ENCODE measurements at regions not wholly inside any gene's neighbourhood (a gene's known extent, or its start where the extent isn't known, plus 50 kb on each side); places are given as distances from the start of the nearest gene placed in this dataset.
"Not testable (repeated sequence)": the region's sequence is repeated elsewhere in the genome, so short reads cannot be mapped to it uniquely, and the experiment has no call there.

DNA sequence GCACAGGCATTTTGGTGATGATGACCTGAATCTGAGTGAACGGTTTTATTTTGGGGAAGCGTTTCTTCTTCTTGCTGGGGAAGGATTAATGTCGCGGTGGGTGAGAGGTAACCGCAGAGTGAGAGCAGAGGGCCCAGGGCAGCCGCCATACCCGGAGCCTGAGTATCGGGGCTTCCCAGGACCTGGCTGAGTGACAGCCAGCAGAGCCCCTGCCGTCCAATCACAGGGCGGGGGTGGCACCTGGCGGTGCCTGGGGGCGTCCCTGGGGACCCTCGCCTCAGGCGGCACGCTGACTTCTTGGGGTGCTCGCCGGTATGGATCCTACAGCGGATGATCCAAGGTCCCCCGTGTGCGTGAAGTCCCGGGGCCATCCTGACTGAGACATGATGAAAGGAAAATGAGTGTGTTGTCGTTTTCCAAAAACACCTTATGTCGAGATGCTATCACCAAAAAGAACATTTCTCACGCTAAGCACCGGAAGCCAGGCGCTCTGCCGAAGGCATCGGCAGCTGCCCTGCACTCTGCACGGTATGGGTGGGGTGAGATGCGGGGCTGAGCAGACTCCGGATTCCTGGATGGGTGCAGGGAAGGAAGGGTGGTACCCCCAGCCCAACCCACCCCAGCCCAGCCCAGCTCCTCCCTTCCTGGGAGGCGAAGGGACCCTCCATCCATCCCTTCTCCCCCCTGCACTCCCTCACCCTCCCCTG is 227.9 kb upstream of the SHH start:
- no peak for DNase-seq (ENCODE audit: low spot score)

DNA sequence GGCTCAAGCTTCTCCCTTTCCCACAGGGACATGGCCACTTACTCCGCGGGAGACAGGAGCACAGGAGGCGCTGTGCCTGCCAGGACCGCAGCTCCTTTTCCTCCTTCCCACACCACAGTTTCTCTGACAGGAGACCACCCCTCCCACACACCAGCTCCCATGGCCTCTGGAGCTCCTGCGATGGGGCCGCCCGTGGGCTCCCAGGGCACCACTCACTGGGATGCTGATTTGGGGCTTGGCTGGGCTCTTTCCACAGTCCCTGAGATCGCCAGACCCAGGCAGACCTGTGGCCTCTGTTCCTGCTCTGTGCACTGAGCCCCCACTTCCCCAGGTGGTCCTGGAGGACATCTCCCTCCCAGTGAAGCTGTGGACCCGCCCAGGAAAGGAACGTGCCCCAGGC is 226.9 kb upstream of the SHH start:
- no peak for DNase-seq (ENCODE audit: low spot score)

DNA sequence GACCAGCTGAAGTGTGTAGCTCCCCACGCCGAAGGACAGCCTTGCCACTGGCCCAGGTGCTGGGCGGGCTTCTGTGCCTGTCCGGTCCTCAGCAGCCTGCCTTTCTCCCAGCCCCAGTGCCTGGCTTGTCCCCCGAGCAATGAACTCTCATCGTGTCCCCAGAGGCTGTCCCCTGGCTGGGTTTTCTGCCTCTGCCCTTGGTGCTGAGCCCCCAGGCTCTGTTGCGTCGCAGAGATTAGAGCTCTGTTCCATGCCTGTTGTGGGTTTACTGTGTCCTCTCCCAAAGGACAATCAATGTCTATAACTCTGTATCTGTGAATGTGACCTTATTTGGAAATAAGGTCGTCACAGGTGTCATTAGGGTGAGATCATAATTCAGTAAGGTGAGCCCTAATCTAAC is 226.1 kb upstream of the SHH start:
- no peak for DNase-seq (ENCODE audit: low spot score)

DNA sequence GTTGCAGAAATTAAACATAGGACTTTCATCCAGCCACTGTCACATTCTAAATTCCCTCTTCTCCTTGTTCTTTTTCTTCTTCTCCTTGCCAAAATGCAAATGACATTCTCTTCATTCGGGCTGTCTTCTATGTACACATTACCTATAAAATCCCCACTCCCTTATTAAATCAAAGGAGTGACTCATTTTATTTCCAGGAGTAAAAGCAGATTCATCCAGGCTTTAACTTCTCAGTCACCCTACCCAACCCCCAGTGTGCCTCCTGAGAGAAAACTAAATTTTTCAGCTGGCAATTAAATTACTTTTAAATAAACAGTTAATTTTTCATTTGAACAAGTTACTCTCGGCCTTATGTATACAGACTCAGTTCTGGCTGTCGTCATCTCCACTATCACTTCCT is 223.9 kb upstream of the SHH start:
- no peak for DNase-seq (ENCODE audit: low spot score)

DNA sequence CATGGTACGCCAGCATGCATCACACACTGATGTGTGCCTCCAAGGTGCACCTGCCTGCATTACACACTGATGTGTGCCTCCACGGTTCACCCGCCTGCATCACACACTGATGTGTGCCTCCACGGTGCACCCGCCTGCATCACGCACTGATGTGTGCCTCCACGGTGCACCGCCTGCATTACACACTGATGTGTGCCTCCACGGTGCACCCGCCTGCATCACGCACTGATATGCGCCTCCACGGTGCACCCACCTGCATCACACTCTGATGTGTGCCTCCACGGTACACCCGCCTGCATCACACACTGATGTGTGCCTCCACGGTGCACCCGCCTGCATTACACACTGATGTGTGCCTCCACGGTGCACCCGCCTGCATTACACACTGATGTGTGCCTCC is 223.1 kb upstream of the SHH start:
- not testable (repeated sequence) for DNase-seq (ENCODE audit: low spot score)

DNA sequence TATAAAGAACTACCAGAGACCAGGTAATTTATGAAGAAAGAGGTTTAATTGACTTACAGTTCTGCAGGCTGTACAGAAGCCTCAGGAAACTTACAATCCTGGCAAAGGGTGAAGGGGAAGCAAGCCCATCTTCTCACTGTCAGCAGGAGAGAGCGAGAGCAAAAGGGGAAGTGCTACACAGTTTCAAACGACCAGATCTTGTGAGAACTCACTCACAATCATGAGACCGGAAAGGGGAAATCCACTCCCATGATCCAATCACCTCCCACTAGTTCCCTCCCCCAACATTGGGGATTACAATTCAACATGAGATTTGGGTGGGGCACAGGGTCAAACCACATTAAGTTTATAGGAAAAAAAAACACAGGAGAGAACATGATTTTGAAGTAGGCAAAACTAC is 222.1 kb upstream of the SHH start:
- DNase-seq (ENCODE audit: low spot score): no peak

DNA sequence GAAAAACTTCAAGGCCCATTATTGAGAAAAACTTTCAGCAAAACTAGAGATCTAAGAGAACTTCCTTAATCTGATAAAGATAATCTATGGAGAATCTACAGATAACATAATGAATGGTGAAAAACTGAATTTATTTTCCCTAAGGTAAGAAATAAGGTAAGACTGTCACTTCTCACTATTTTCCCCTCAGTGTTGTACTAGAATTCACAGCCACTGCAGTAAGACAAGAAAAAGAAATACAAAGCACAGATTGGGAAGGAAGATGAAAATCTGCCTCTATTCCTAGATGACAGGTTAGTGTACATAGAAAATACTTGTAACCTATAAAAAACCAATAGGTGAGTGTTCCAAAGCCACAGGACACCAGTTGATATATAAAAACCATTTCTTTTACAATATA is 220.7 kb upstream of the SHH start:
- DNase-seq (ENCODE audit: low spot score): no peak

DNA sequence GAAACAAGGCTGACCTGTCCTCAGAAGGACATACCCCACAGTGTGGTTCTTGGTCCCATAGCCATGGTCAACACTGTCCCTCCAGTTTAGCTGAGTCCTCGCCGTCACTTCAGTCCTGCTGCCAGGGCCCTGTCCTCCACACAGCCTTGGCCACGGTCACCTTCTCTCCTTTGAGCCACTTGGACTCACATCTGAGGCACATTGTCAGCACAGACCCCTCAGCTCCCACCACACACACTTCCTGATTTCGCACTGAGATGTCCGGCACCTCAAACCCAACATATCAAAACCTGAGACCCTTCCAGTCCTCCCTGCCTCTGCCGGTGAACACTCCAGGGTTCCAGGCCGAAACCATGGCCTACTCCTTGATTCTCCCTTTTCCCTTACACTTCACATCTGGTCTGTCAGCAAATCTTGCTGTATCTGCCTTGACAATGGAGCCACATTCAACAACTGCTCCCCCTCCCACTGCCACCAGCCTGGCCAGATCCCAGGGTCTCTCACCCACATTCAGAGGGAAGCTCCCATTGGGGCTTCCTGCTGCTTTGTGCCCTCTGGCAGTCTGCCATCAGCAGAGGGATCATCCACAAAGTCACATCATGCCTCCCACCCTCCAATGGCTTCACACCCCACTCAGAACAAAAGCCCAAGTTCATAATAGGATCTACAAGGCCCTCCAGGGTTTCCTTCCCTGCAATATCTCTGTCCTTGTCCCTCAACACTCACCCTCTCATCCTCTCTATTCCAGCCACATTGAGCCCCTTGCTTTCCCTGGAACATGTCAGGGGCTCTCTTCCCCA is 219.6 kb upstream of the SHH start:
- DNase-seq (ENCODE audit: low spot score): no peak

DNA sequence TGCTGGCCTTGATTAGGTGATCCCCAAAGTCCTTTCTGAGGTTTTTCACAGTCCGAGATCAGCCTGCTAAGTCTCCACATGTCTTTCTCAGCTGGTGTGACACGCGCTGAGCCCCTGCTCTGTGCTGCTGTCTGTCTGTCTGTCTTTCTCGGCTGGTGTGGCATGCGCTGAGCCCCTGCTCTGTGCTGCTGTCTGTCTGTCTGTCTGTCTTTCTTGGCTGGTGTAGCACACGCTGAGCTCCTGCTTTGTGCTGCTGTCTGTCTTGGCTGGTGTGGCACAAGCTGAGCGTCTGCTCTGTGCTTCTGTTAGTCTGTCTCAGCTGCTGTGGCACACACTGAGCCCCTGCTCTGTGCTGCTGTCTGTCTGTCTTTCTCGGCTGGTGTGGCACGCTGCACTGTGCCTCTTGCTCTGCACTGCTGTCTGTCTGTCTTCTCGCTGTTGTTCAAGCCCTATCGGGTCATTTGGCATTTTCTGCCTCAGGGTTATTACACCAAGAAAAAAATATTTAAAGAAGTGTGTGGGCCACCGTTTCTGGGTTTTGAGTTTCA is 217.3 kb upstream of the SHH start:
- no peak for DNase-seq (ENCODE audit: low spot score)

DNA sequence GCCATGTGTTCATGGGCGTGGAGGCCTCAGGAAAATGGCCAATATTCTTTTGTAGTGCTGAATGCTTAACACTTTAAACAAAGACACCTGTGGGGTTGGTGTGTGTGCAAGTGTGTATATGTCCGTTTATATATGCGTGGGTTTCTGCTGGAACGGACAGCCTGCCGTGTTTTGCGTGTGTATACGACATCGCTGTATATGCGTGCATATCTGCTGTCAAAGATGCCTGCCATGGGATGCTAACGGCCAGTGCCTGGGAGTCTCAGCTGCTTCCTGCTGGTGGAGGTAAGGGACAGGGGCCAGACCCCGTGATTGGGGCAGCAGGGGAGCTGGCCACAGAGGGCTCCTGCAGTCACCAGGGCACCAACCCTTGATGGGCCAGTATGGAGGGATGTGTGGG is 216.3 kb upstream of the SHH start:
- no peak for DNase-seq (ENCODE audit: low spot score)

DNA sequence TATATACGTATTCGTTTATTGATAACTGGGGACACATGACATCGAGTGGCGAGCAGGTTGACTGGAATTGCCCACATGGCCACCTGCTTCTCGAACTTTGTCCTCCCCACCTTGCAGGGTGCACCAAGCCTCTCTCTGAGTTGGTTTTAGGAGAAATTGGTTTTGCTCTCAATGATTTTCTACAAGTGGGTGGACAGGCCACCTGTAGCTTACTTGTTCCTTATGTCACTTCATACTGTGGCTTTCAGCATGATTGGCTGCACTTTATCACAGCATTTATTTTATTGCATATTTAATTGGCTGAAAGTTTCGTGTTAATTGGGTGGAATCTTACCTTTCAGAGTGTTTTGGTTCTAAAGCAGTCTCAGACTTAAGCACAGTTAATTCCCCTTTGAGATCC is 215.6 kb upstream of the SHH start:
- no peak for DNase-seq (ENCODE audit: low spot score)

DNA sequence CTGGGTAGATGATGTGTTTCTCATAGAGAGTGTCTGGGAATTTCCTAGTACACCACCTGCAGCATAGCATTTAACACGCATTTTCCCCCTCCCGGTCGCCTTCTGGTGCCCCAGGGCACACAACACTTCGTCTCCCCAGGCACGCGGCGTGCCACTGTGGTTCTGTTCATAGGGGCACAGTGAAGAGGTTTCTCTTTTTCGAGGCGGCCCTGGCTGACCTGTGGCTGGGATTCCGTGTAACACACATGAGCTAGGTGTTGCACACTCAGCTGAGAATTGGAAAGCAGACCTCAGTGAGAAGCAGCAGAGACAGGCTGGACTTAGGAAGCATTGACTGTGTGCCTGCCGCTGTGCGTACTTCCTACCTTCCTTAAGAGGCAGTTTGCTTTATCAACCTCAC is 214.3 kb upstream of the SHH start:
- no peak for DNase-seq (ENCODE audit: low spot score)

DNA sequence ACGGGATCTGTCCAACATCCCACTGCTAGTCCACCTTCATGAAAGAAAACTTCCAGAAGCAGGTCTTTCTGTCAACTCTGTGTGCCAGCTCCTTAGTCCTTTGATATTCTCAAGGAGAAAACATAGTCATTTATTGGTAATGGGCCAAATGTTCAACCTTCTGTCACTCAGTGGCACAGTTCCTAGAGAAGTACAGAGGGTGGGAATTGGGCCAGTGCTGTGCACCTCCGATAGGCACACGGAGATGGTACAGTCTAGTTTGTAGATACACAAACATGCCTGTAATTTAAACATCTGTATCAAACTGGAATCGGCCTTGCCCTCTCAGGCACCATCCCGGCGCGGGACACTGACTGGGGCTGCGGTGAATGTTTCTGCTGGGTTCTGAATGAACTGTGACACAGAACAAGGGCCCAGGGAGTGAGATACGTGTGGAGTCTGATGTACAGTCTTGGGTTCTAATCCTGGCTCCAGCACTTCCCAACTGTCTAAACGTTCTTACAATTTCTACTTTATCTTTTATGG is 213.9 kb upstream of the SHH start:
- no peak for DNase-seq (ENCODE audit: low spot score)

DNA sequence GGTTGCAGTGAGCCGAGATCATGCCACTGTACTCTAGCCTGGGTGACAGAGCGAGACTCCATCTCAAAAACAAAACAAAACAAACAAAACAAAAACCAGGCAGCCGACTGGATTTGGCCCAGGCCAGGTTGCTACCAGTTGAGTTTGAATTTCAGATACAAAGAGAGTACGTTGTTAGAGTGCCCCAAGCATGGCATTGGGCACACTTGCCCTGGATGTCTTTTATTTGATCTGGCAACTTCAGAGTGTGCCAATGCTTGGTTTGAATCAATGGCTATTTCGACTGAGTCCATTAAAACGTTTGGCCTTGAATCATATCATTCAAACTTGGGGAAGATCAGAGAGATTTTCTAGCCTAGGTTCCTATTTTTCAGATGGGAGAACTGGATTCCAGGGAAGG is 213.4 kb upstream of the SHH start:
- no peak for DNase-seq (ENCODE audit: low spot score)

DNA sequence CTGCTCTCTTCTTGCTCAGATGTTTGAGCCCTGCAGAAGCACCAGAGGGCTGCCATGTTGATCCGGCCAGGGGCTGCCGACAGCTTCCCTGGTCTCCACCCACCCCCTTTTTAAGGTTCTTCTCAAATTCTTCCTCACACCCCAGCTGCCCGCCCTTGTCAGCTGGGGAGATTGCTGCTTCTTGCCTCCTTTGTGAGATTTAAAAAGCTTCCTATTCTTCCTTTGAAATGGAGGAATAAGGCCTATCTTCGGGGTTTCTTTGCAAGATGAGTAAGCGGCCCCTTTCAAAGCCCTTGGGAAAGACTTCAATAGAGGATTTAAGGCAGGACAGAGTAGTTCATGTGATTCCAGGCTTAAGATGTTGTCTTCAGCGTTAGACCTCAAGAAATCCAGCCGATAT is 211.9 kb upstream of the SHH start:
- peak; percentile 13 for DNase-seq (ENCODE audit: low spot score)

DNA sequence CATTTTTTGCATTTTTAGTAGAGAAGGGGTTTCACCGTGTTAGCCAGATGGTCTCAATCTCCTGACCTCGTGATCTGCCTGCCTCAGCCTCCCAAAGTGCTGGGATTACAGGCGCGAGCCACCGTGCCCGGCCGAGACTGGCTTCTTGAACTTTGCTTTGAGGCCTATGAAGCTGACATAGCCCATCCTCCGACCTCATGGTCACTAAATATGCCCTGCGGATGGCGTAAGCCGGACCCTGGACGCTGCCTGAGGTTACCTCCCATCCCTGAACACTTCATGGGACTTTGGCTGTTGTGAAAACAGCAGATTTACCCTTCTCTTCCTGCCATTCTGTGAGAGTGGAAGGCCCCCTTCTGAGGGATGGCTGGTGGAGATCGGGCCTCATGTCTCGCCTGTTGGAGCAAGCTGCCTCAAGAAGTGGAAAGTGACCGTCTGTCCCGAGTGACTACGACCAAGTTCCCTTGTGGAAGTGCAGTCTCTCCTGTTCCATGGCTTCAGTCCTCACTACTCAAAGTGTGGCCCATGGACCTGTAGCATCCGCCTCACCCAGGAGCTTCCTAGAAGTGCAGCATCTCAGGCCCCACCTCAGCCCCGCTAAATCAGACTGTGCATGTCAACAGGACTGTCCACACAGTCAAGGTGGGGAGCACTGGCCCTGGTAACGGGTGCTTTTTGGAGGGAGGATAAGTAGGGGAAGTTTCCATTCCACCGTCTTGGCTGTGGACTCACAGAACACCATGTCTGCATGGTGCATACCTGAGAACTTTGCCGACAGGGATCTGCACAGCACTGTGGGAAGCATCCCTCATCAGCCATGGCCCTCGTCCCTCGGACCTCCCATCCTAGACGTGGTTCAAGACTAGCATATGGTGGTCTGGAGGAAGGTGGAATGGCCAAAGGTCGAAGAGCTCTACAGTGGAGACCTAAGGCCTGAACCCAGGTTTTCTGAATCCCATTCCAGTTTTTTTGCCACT is 210.5 kb upstream of the SHH start:
- no peak for DNase-seq (ENCODE audit: low spot score)

DNA sequence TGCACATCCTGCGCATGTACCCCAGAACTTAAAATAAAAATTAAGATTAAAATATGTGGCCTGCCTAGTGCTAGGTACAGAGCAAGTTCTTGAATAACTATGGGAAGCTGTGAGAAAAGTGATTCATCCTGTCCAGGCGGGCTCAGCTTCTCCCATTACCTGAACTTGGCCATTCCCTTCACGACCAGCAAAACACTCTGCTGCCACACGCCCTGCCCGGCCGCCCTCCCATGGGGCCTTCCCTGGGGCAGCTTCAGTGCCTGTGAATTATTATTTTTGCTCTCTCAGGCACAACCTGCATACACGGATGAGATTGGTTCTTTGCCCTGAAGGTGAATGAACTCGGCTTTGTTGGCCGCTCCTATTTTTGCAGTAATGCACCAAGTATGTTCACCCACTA is 209.2 kb upstream of the SHH start:
- DNase-seq (ENCODE audit: low spot score): no peak

DNA sequence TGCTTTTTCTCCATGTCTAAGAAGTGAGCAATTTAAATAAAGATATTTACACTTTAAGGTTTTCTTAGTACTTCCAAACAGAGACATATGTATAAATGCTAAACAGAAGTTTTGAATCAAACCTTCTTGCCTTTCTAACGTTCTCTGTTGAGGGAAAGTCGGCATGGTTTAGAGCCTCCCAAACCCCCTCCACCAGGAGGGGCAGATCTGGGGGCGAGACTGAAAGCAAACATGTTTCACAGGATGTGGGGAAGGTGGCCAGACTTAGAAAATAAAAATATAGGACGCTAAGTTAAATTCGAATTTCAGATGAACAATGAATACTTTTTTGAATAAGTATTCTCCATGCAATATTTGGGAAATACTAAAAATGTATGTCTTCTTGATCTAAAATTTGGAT is 208.3 kb upstream of the SHH start:
- no peak for DNase-seq (ENCODE audit: low spot score)

DNA sequence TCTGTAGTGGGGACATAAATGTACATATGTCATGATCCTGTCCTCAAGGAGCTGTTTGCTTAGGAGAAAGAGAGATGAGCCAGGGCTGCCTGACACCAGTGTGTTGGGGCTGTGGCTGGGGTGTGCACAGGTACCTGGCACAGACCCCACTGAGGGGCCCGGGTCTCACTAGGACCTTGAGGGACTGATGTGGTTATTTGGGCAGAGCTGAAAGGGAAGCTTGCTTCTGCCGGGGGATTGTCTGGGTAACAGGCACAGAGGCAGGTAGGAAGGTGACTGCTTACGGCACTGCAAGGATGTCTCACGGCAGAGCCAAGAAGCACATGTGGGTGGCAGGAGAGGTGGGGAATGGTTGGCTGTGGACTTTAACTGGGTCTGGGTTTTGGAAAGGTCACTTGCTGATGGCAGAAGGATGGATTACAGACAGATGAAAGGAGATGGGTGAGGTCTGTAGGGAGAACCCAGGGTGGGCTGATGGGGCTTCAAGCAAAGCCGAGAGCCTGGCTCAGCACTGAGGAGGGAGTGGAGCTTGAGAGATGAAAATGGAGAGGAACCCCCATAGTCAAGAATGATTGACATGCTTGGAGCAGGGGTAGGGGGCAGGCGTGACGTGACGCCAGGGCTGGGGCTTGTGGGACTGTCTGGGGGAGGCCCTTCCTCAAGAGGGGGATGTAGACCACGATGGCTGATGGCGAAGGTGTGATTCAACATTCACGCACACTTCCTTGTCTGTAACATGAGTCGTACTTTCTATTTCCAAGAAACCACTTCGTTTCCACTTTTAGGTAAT is 207.7 kb upstream of the SHH start:
- no peak for DNase-seq (ENCODE audit: low spot score)

DNA sequence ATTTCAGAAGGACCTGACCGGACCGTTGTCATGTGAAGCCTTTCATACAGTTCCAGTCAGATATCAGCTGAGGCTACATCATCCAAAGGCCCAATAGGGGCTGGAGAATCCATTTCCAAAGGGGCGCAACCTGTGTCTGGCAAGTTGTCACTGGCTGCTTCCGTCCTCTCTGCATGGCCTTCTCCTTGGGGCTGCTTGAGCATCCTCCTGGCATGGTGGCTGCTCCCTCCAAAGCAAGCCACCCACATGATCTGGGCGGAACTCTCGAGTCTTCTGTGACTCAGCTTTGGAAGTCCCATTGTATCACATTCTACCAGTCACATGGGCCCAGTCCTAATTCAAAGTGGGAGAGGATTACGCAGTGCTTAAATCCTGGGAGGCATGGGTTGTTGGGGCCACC is 207.0 kb upstream of the SHH start:
- no peak for DNase-seq (ENCODE audit: low spot score)

All from umbilical cord (tissue), 1 donor.